H1 (cell line): ENCODE measurements at regions not wholly inside any gene's neighbourhood (a gene's known extent, or its start where the extent isn't known, plus 50 kb on each side); places are given as distances from the start of the nearest gene placed in this dataset.
"Not testable (repeated sequence)": the region's sequence is repeated elsewhere in the genome, so short reads cannot be mapped to it uniquely, and the experiment has no call there.

Experiments used
- CTCF ChIA-PET: fragments of 300-600 bp; sonication (Branson Sonifier 250); formaldehyde crosslinking; loops from one replicate; lab custom pipeline; 2021; ENCODE audit not compliant: partially characterized antibody; lab: Charles Lee
- POLR2A ChIA-PET: fragments of 300-600 bp; sonication (Branson Sonifier 250); formaldehyde crosslinking; loops from one replicate; lab custom pipeline; 2021; ENCODE audit warnings: inconsistent platforms; ENCODE audit not compliant: partially characterized antibody; lab: Charles Lee
- DNase-seq, 2 experiments: peaks; one replicate each; pipeline versions ENCODE4 v3.0.0 to v3.0.0-alpha.2; 2010 to 2022; ENCODE audit warnings: low spot score in 2 of 2, low read depth in 1 of 2, mixed read lengths in 1 of 2
- FAIRE-seq: peaks from 2 replicates; lab custom pipeline; 2011; peaks lifted over from hg19 to GRCh38; lab: Jason Lieb, UNC
- H2AFZ ChIP-seq: 2 replicates; pipeline ENCODE4 v1.8.1; 2012; ENCODE audit warnings: low read length, inconsistent platforms
- H2AK5ac ChIP-seq: 2 replicates; pipeline ENCODE4 v1.6.1; 2013; ENCODE audit warnings: low read depth, low read length
- H2BK120ac ChIP-seq: replicated peaks from 2 replicates; pipeline ENCODE3; 2013; ENCODE audit warnings: low read depth, low read length, inconsistent platforms
- H2BK12ac ChIP-seq: 2 replicates; pipeline ENCODE4 v1.6.1; 2013; ENCODE audit warnings: low read depth, low read length
- H2BK15ac ChIP-seq: 2 replicates; pipeline ENCODE4 v1.6.1; 2013; ENCODE audit warnings: low read length
- H2BK20ac ChIP-seq: 2 replicates; pipeline ENCODE4 v1.6.1; 2013; ENCODE audit warnings: low read length
- H2BK5ac ChIP-seq: 2 replicates; pipeline ENCODE4 v1.6.1; 2013; ENCODE audit warnings: low read depth, low read length
- H3K14ac ChIP-seq: 2 replicates; pipeline ENCODE4 v1.6.1; 2013; ENCODE audit warnings: inconsistent platforms; ENCODE audit not compliant: insufficient read length
- H3K18ac ChIP-seq: 2 replicates; pipeline ENCODE4 v1.6.1; 2013; ENCODE audit warnings: low read length; ENCODE audit errors: extremely low read depth
- H3K23ac ChIP-seq: 2 replicates; pipeline ENCODE4 v1.6.1; 2013; ENCODE audit warnings: inconsistent platforms; ENCODE audit not compliant: insufficient read length
- H3K23me2 ChIP-seq: 2 replicates; pipeline ENCODE4 v1.6.1; 2013; ENCODE audit warnings: low read depth, low read length
- H3K27ac ChIP-seq: 2 replicates; pipeline ENCODE4 v1.6.1; 2011; ENCODE audit warnings: low read depth, low read length, inconsistent platforms
- H3K27me3 ChIP-seq, 4 experiments: replicated peaks in 1 of 4; 1 replicate in 1 of 4; 2 replicates in 3 of 4; pipeline versions ENCODE4 v1.6.1 to v1.8.1; 2011 to 2013; ENCODE audit warnings: low read length in 3 of 4, mild to moderate bottlenecking in 3 of 4, inconsistent platforms in 2 of 4, mixed read lengths in 2 of 4, moderate library complexity in 1 of 4; ENCODE audit not compliant: control insufficient read depth in 3 of 4, insufficient read depth in 3 of 4; ENCODE audit errors: extremely low read depth in 1 of 4
- H3K36me3 ChIP-seq, 4 experiments: 2 replicates each; pipeline versions ENCODE4 v1.6.1 to v1.8.1; 2011 to 2013; ENCODE audit warnings: mild to moderate bottlenecking in 4 of 4, low read length in 3 of 4, moderate library complexity in 2 of 4, control low read depth in 1 of 4, inconsistent platforms in 1 of 4; ENCODE audit not compliant: insufficient read depth in 4 of 4, control insufficient read depth in 2 of 4
- H3K4ac ChIP-seq: replicated peaks from 2 replicates; pipeline ENCODE3; 2013; ENCODE audit warnings: low read length, low read depth, mixed read lengths, inconsistent platforms; ENCODE audit not compliant: insufficient read length
- H3K4me1 ChIP-seq, 4 experiments: replicated peaks in 1 of 4; 1 replicate in 1 of 4; 2 replicates in 3 of 4; pipeline versions ENCODE4 v1.6.1 to v1.8.1; 2011 to 2013; ENCODE audit warnings: low read length in 3 of 4, inconsistent platforms in 2 of 4, mixed read lengths in 1 of 4; ENCODE audit not compliant: insufficient read depth in 4 of 4, control insufficient read depth in 3 of 4
- H3K4me2 ChIP-seq, 2 experiments: 2 replicates each; pipeline versions ENCODE4 v1.6.1 to v1.8.1; 2011 to 2013; ENCODE audit warnings: low read depth in 2 of 2, low read length in 2 of 2, control low read depth in 1 of 2, inconsistent platforms in 1 of 2, mild to moderate bottlenecking in 1 of 2; ENCODE audit not compliant: insufficient read depth in 1 of 2
- H3K4me3 ChIP-seq, 4 experiments: fragments of 200-600, 300-600 bp in 1 of 4; sonication (generic), shearing (Covaris generic), sonication (Bioruptor Twin) in 1 of 4; 2 replicates each; pipeline versions ENCODE4 v1.5.1 to v1.8.1; 2011 to 2016; ENCODE audit warnings: low read length in 4 of 4, low read depth in 3 of 4, control low read depth in 2 of 4, inconsistent platforms in 2 of 4, mild to moderate bottlenecking in 2 of 4, mixed read lengths in 1 of 4, moderate library complexity in 1 of 4; ENCODE audit not compliant: insufficient read depth in 2 of 4; ENCODE audit errors: extremely low read depth in 1 of 4
- H3K56ac ChIP-seq: replicated peaks from 2 replicates; pipeline ENCODE3; 2013; ENCODE audit warnings: low read depth, mild to moderate bottlenecking, mixed read lengths, low read length, inconsistent platforms; ENCODE audit not compliant: insufficient read length
- H3K79me1 ChIP-seq: 2 replicates; pipeline ENCODE4 v1.6.1; 2013; ENCODE audit warnings: low read depth, low read length, control low read depth
- H3K79me2 ChIP-seq, 2 experiments: 2 replicates each; pipeline versions ENCODE4 v1.6.1 to v1.8.1; 2012 to 2013; ENCODE audit warnings: low read length in 2 of 2, mild to moderate bottlenecking in 2 of 2, inconsistent platforms in 1 of 2; ENCODE audit not compliant: insufficient read depth in 2 of 2, control insufficient read depth in 1 of 2
- H3K9ac ChIP-seq, 4 experiments: replicated peaks in 1 of 4; 1 replicate in 1 of 4; 2 replicates in 3 of 4; pipeline versions ENCODE4 v1.6.1 to v1.8.1; 2011 to 2013; ENCODE audit warnings: low read depth in 3 of 4, low read length in 3 of 4, control low read depth in 2 of 4, mild to moderate bottlenecking in 2 of 4, moderate library complexity in 2 of 4, inconsistent platforms in 1 of 4; ENCODE audit errors: extremely low read depth in 1 of 4
- H3K9me3 ChIP-seq, 2 experiments: 2 replicates each; pipeline versions ENCODE4 v1.6.1 to v1.8.1; 2012 to 2013; ENCODE audit warnings: mild to moderate bottlenecking in 2 of 2, moderate library complexity in 2 of 2, control low read depth in 1 of 2, inconsistent platforms in 1 of 2, low read depth in 1 of 2, low read length in 1 of 2, mixed read lengths in 1 of 2; ENCODE audit not compliant: insufficient read depth in 2 of 2
- H4K20me1 ChIP-seq, 2 experiments: replicated peaks in 1 of 2; 2 replicates each; pipeline versions ENCODE3 to v1.8.1; 2011 to 2013; ENCODE audit warnings: inconsistent platforms in 2 of 2, low read length in 2 of 2, mild to moderate bottlenecking in 1 of 2; ENCODE audit not compliant: insufficient read depth in 2 of 2, control insufficient read depth in 1 of 2
- H4K5ac ChIP-seq: 2 replicates; pipeline ENCODE4 v1.6.1; 2013; ENCODE audit warnings: low read length, low read depth, mixed read lengths, inconsistent platforms; ENCODE audit not compliant: insufficient read length
- H4K8ac ChIP-seq: 2 replicates; pipeline ENCODE4 v1.8.0; 2013; ENCODE audit warnings: mild to moderate bottlenecking, moderate library complexity, low read length, inconsistent platforms; ENCODE audit not compliant: insufficient read depth; ENCODE audit errors: extremely low read depth
- H4K91ac ChIP-seq: replicated peaks from 2 replicates; pipeline ENCODE3; 2013; ENCODE audit warnings: low read length, mixed read lengths, inconsistent platforms; ENCODE audit not compliant: insufficient read length
- WGBS, 2 experiments: shearing (Covaris generic) in 1 of 2; methylation state at CpG; one replicate each; pipeline versions ENCODE4 v1.1.6 to v1.1.7; 2013 to 2015; ENCODE audit warnings: low lambda C conversion rate in 2 of 2, mixed read lengths in 2 of 2, inconsistent platforms in 1 of 2, low coverage in 1 of 2, missing lambda C conversion rate in 1 of 2; ENCODE audit not compliant: insufficient replicate concordance in 2 of 2, insufficient coverage in 1 of 2, insufficient read length in 1 of 2; ENCODE audit errors: extremely low coverage in 1 of 2, missing lambda C conversion rate in 1 of 2; 5-methylcytosine and 5-hydroxymethylcytosine counted together

- 89% methylated on average over 3 of the region's 3 CpGs; no CpG with 5 or more reads in 1 of the 2 experiments for WGBS, 2 experiments
- H2BK5ac ChIP-seq, H4K5ac ChIP-seq, H3K4ac ChIP-seq, H3K9ac ChIP-seq, H3K27me3 ChIP-seq, H3K56ac ChIP-seq, POLR2A ChIA-PET, H3K23me2 ChIP-seq, H2BK15ac ChIP-seq, CTCF ChIA-PET, H3K79me1 ChIP-seq, H2AFZ ChIP-seq, H3K9me3 ChIP-seq, H3K79me2 ChIP-seq, H2AK5ac ChIP-seq, H4K91ac ChIP-seq, H3K36me3 ChIP-seq, DNase-seq, H2BK120ac ChIP-seq, H4K20me1 ChIP-seq, FAIRE-seq, H3K14ac ChIP-seq, H2BK20ac ChIP-seq, H2BK12ac ChIP-seq, H3K4me3 ChIP-seq, H3K4me2 ChIP-seq, H3K4me1 ChIP-seq, H4K8ac ChIP-seq, H3K18ac ChIP-seq, H3K23ac ChIP-seq, H3K27ac ChIP-seq: not testable (repeated sequence)
Observed at GRCh38 chr7:76763977-76764376, 136.9 kb upstream of the POMZP3 start.

- H2BK120ac ChIP-seq, POLR2A ChIA-PET, H3K36me3 ChIP-seq, DNase-seq, H3K27me3 ChIP-seq, H3K23me2 ChIP-seq, H3K4me2 ChIP-seq, H3K9me3 ChIP-seq, H2BK5ac ChIP-seq, H3K9ac ChIP-seq, H4K5ac ChIP-seq, H3K56ac ChIP-seq, H3K4ac ChIP-seq, H2BK12ac ChIP-seq, H4K20me1 ChIP-seq, H3K14ac ChIP-seq, H3K4me1 ChIP-seq, H3K23ac ChIP-seq, H3K18ac ChIP-seq, H3K4me3 ChIP-seq, H4K91ac ChIP-seq, H3K79me1 ChIP-seq, H2AK5ac ChIP-seq, H2BK20ac ChIP-seq, H4K8ac ChIP-seq, H3K27ac ChIP-seq, H3K79me2 ChIP-seq, H2BK15ac ChIP-seq, H2AFZ ChIP-seq: not testable (repeated sequence)
- CTCF ChIA-PET: interaction anchor here (0.6 kb wide), 1 partner anchor 68 kb away, joined by 3 read pairs; no protein-coding TSS in a partner anchor
- FAIRE-seq: peak; percentile 55
Observed at GRCh38 chr7:76760546-76761220, 133.6 kb upstream of the POMZP3 start.
